HG03103 (cell line): ENCODE measurements at regions not wholly inside any gene's neighbourhood (a gene's known extent, or its start where the extent isn't known, plus 50 kb on each side); places are given as distances from the start of the nearest gene placed in this dataset.

Experiments
- ATAC-seq: cut with Tn5 transposase; IDR thresholded peaks from one replicate; pipeline ENCODE4 v1.9.1; 2021; ENCODE audit warnings: low read depth; ENCODE audit not compliant: unreplicated experiment

GRCh38 chr3:24594161-24594560 is 99.5 kb upstream of the THRB start:
- ATAC-seq, result no peak

GRCh38 chr3:24595796-24596195 is 101.1 kb upstream of the THRB start:
- no peak for ATAC-seq

- no peak for ATAC-seq
Observed at GRCh38 chr3:24596626-24597025, 102.0 kb upstream of the THRB start.

GRCh38 chr3:24598695-24599470 is 104.2 kb upstream of the THRB start:
- no peak for ATAC-seq

- no peak for ATAC-seq
Observed at GRCh38 chr3:24601066-24601939, 106.7 kb upstream of the THRB start.

GRCh38 chr3:24604215-24604614 is 109.6 kb upstream of the THRB start:
- no peak for ATAC-seq

- no peak for ATAC-seq
Observed at GRCh38 chr3:24605511-24606028, 110.9 kb upstream of the THRB start.

- no peak for ATAC-seq
Observed at GRCh38 chr3:24607281-24607680, 112.6 kb upstream of the THRB start.

- no peak for ATAC-seq
Observed at GRCh38 chr3:24608701-24609390, 114.2 kb upstream of the THRB start.

GRCh38 chr3:24614359-24614758 is 119.7 kb upstream of the THRB start:
- no peak for ATAC-seq

GRCh38 chr3:24615177-24615576 is 120.5 kb upstream of the THRB start:
- ATAC-seq, result no peak

- no peak for ATAC-seq
Observed at GRCh38 chr3:24616110-24616829, 121.6 kb upstream of the THRB start.

GRCh38 chr3:24622138-24622537 is 127.5 kb upstream of the THRB start:
- ATAC-seq, result no peak

- ATAC-seq, result no peak
Observed at GRCh38 chr3:24622696-24623225, 128.1 kb upstream of the THRB start.

- ATAC-seq, result no peak
Observed at GRCh38 chr3:24623657-24624056, 129.0 kb upstream of the THRB start.

- no peak for ATAC-seq
Observed at GRCh38 chr3:24624938-24625681, 130.5 kb upstream of the THRB start.

- ATAC-seq, result no peak
Observed at GRCh38 chr3:24628523-24629258, 134.0 kb upstream of the THRB start.

GRCh38 chr3:24631481-24631880 is 136.8 kb upstream of the THRB start:
- no peak for ATAC-seq

GRCh38 chr3:24639061-24639460 is 144.4 kb upstream of the THRB start:
- ATAC-seq, result no peak
